NCI-H1930 (cell line): ENCODE measurements at regions not wholly inside any gene's neighbourhood (a gene's known extent, or its start where the extent isn't known, plus 50 kb on each side); places are given as distances from the start of the nearest gene placed in this dataset.

ENCODE experiments used
- DNase-seq, 2 experiments: peaks; one replicate each; lab custom pipeline; 2025; lab: John Stamatoyannopoulos, UW

- no peak for DNase-seq
Observed at GRCh38 chr6:47360388-47360787, 50.7 kb upstream of the TNFRSF21 start.

GRCh38 chr6:47362857-47363461, 53.3 kb upstream of the TNFRSF21 start:
- DNase-seq: no peak

- DNase-seq: no peak
Observed at GRCh38 chr6:47363736-47364135, 54.0 kb upstream of the TNFRSF21 start.

DNA sequence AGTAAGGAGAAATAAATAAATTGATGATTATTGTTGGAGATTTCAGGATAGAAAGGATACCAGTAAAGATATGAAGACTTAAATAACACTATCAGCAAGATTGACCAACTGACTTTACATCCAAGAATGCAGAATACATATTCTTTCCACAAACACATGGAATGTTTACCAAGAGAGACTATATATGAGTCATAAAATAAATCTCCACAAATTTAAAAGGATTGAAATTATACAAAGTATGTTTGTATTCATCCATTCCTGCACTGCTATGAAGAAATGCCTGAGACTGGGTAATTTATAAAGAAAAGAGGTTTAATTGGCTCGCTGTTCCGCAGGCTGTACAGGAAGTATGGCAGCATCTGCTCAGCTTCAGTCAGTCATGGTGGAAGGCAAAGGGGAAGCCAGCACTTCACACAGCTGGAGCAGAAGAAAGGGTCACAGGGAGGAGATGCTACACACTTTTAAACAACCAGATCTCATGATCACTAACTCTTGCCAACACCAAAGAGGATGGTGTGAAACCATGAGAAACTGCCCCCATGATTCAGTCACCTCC, 56.7 kb upstream of the TNFRSF21 start:
- no peak for DNase-seq

- DNase-seq: no peak
Observed at GRCh38 chr6:47371139-47371869, 61.6 kb upstream of the TNFRSF21 start.

GRCh38 chr6:47371870-47372255, 62.2 kb upstream of the TNFRSF21 start:
- no peak for DNase-seq

GRCh38 chr6:47372318-47372717, 62.6 kb upstream of the TNFRSF21 start:
- DNase-seq: no peak

- DNase-seq: no peak
Observed at GRCh38 chr6:47375426-47375825, 65.7 kb upstream of the TNFRSF21 start.

DNA sequence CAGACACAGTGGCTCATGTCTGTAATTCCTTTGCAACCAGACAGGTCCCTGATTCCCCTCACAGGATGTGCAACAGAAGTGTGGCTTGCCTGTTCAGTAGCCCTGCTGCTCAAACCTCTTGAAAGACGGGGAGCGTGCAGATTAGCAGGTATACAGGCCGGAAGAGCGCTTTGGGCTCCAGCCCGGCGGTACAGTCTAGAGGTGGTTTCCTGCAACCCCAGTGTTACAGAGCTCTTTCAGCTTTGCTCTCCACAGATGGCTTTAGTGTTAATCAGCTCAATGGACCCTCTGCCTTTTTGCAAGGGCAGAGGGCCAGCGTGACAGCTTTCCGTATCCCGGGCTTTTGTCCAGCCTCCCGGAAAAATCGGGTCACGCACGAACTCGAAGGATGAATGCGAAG, 67.2 kb upstream of the TNFRSF21 start:
- no peak for DNase-seq

GRCh38 chr6:47377971-47378370, 68.3 kb upstream of the TNFRSF21 start:
- no peak for DNase-seq

DNA sequence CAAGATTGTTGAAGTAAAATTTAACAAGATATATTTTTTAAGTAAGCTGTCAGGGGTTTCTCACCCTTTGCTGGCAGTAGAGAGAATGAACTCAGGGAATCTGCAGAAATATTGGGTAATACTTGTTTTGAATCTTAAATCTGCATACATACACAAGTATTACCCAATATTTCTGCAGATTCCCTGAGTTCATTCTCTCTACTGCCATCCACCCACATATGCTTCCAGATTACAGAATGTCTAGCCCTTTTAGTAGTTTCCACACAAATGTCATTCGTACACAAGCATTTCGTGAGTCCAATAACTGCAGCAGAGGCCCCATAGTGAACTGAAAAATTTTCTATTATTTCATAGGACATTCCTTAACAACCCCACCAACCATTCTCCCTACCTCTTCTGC, 69.6 kb upstream of the TNFRSF21 start:
- no peak for DNase-seq

- DNase-seq: no peak
Observed at GRCh38 chr6:47380251-47380650, 70.5 kb upstream of the TNFRSF21 start.

- DNase-seq: no peak
Observed at GRCh38 chr6:47381036-47381435, 71.3 kb upstream of the TNFRSF21 start.

- no peak for DNase-seq
Observed at GRCh38 chr6:47383360-47383759, 73.7 kb upstream of the TNFRSF21 start.

- DNase-seq: no peak
Observed at GRCh38 chr6:47391675-47392074, 82.0 kb upstream of the TNFRSF21 start.

GRCh38 chr6:47392251-47392650, 82.5 kb upstream of the TNFRSF21 start:
- no peak for DNase-seq

GRCh38 chr6:47396401-47397069, 81.1 kb upstream of the CD2AP start:
- no peak for DNase-seq

DNA sequence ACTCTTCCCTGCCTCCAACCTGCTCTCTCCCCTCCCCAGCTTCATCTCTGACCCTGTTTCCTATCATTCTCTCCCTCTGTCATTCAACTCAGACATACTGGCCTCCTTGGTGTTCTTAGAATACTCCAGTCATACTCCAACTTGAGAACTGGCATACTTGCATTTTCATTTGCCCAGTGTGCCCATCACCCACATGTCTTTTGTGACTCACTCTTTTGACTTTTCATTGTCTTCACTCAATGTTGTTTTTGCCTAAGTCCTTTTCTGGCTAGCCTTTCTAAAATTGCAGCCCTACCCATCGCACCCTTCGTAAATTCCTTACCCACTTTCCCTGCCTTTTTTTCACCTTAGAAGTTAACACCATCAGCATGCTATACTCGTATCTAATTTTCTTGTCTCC, 77.0 kb upstream of the CD2AP start:
- no peak for DNase-seq

DNA sequence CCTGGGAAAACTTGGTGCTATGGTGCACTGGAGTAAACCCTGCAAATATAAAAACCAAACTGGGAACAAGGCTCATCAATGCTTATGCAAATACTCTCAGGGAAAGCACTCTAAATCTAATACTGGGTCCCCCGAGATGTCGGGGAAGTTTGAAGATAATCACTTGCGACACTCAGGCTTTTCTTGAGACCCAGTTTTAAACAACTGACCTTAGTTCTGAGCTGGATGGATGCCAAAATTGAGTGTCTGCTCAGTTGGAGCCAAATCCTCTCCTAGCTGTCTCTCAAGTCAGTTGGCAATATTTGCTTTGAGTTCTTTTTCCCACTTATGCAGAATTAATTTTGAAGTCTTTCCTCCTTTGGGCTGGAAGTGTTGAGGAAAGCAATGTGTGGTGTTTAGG, 75.5 kb upstream of the CD2AP start:
- no peak for DNase-seq

GRCh38 chr6:47403056-47403455, 74.5 kb upstream of the CD2AP start:
- DNase-seq: no peak

- DNase-seq: no peak
Observed at GRCh38 chr6:47403801-47404200, 73.8 kb upstream of the CD2AP start.

GRCh38 chr6:47404435-47404834, 73.2 kb upstream of the CD2AP start:
- no peak for DNase-seq

- no peak for DNase-seq
Observed at GRCh38 chr6:47405273-47405672, 72.3 kb upstream of the CD2AP start.
